Erythroblast (primary cell): ENCODE measurements at regions not wholly inside any gene's neighbourhood (a gene's known extent, or its start where the extent isn't known, plus 50 kb on each side); places are given as distances from the start of the nearest gene placed in this dataset.

Source experiments
- GATA1 ChIP-seq: IDR thresholded peaks from 2 replicates; pipeline ENCODE4 v1.6.1; 2011; ENCODE audit warnings: low read depth, mild to moderate bottlenecking, control low read depth, low read length, moderate library complexity
- POLR2A ChIP-seq: IDR thresholded peaks from 2 replicates; pipeline ENCODE4 v1.6.1; 2011; ENCODE audit warnings: mild to moderate bottlenecking, low read length

DNA sequence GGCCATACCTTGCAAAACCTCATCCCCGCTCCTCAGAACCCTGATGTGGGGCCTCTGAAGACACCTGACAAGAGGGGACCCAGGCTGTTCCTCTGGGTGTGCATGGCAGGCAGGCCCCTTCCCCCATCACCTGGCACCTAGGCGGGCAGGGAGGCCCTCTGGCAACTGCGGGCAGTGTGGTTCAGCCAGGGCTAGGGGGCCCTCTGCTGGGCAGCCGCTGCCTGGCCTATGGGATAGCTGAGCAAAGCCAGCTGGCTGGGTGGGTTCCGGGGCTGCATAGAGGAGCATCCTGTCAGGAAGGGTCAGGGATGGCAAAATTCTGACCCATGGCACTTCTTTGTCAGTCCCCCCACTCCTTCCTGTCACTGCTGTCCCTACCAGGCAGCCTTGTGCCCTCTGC lies 228.7 kb upstream of the ASIC2 start:
- TF ChIP-seq POLR2A (no peak), GATA1 (no peak)
